Erythroblast (primary cell): ENCODE measurements at regions not wholly inside any gene's neighbourhood (a gene's known extent, or its start where the extent isn't known, plus 50 kb on each side); places are given as distances from the start of the nearest gene placed in this dataset.

Source experiments
- GATA1 ChIP-seq: IDR thresholded peaks from 2 replicates; pipeline ENCODE4 v1.6.1; 2011; ENCODE audit warnings: low read depth, mild to moderate bottlenecking, control low read depth, low read length, moderate library complexity
- POLR2A ChIP-seq: IDR thresholded peaks from 2 replicates; pipeline ENCODE4 v1.6.1; 2011; ENCODE audit warnings: mild to moderate bottlenecking, low read length

DNA sequence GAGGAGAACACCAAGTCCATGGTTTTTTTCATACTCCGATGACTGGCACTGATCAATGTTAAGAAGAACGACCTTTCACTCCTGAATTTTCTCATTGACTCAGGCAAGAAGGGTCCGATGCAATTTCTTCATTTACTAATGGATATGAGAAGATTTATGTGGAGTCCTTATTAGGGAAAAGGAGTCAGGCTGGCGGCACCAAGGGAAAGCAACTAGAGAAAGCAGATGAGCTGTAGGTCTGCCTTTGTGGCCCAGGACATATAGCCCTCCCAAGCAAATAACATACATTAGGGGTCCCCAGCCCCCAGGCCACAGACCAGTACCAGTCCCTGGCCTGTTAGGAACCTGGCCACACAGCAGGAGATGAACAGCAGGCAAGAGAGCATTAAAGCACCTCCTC is 206.8 kb downstream of the KBTBD8 start:
- TF ChIP-seq POLR2A = no peak
- TF ChIP-seq GATA1 = no peak
